Gastrocnemius medialis (tissue), 4 donors: ENCODE measurements at regions not wholly inside any gene's neighbourhood (a gene's known extent, or its start where the extent isn't known, plus 50 kb on each side); places are given as distances from the start of the nearest gene placed in this dataset.

Experiments
- POLR2A ChIP-seq, 2 donors: fragments of 450-650 bp; IDR thresholded peaks; one replicate each; pipeline ENCODE4 v1.6.1; 2017; ENCODE audit warnings: antibody characterized with exemption in 2 of 2, mild to moderate bottlenecking in 2 of 2, moderate library complexity in 2 of 2
- TF ChIP-seq, protein P1 (sequence below), 5 experiments: fragments of 450-650 bp in 3 of 5; fragments of 200-600 bp in 2 of 5; sonication (generic) in 2 of 5; IDR thresholded peaks in 4 of 5; conservative IDR thresholded peaks in 1 of 5; 1 replicate in 4 of 5; 2 replicates in 1 of 5; pipeline ENCODE4 v1.5.1; 2016 to 2019; ENCODE audit warnings: antibody characterized with exemption in 5 of 5, mild to moderate bottlenecking in 3 of 5, moderate library complexity in 3 of 5

DNA sequence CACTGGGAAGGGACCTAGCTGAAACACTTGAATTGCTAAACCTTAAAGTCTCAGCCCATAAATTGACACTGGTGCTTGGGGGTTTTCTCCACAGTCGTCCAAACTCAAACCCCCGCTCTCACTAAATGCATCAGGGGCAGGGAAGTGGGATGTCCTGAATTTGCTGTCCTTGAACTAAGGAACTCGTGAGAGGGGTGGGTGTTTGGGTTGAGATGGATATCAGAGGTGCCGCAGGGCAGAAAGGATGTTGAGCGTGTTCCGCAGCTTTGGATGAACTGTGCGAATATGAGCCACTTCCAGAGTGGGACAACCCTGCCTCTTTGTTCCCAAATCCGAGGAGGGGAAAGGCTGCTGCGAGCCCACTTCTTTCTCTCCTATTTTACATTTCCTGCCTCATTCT is 90.3 kb upstream of the LYZL2 start:
- TF ChIP-seq, protein P1, sequence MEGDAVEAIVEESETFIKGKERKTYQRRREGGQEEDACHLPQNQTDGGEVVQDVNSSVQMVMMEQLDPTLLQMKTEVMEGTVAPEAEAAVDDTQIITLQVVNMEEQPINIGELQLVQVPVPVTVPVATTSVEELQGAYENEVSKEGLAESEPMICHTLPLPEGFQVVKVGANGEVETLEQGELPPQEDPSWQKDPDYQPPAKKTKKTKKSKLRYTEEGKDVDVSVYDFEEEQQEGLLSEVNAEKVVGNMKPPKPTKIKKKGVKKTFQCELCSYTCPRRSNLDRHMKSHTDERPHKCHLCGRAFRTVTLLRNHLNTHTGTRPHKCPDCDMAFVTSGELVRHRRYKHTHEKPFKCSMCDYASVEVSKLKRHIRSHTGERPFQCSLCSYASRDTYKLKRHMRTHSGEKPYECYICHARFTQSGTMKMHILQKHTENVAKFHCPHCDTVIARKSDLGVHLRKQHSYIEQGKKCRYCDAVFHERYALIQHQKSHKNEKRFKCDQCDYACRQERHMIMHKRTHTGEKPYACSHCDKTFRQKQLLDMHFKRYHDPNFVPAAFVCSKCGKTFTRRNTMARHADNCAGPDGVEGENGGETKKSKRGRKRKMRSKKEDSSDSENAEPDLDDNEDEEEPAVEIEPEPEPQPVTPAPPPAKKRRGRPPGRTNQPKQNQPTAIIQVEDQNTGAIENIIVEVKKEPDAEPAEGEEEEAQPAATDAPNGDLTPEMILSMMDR (IDR thresholded peaks at IDR 0.05 in 4 of 5, conservative IDR thresholded peaks at IDR 0.05 in 1 of 5) = no peak
- TF ChIP-seq POLR2A (IDR thresholded peaks at IDR 0.05) = no peak
